Prostate gland (tissue), 2 donors: ENCODE measurements at regions not wholly inside any gene's neighbourhood (a gene's known extent, or its start where the extent isn't known, plus 50 kb on each side); places are given as distances from the start of the nearest gene placed in this dataset.

Experiments
- DNase-seq: peaks from one replicate; pipeline ENCODE4 v3.0.0-alpha.2; 2019; ENCODE audit warnings: low spot score
- H3K27ac ChIP-seq, 2 donors: fragments of 200-600 bp; sonication (generic); 2 replicates each; pipeline ENCODE4 v1.5.1; 2017 to 2019
- H3K27me3 ChIP-seq: fragments of 200-600 bp; sonication (generic); replicated peaks from 2 replicates; pipeline ENCODE4 v1.5.1; 2019; ENCODE audit not compliant: insufficient read depth
- H3K36me3 ChIP-seq, 2 donors: fragments of 200-600 bp; sonication (generic); 1 replicate in 1 of 2; 2 replicates in 1 of 2; pipeline versions ENCODE4 v1.5.1 to v1.8.1; 2017 to 2019
- H3K4me1 ChIP-seq: fragments of 200-600 bp; sonication (generic); replicated peaks from 2 replicates; pipeline ENCODE4 v1.5.1; 2019
- H3K4me3 ChIP-seq, 2 donors: fragments of 200-600 bp; sonication (generic); 2 replicates each; pipeline ENCODE4 v1.5.1; 2017 to 2019
- H3K9me3 ChIP-seq: fragments of 200-600 bp; sonication (generic); 2 replicates; pipeline ENCODE4 v1.5.1; 2017
- POLR2A ChIP-seq: fragments of 450-650 bp; IDR thresholded peaks from one replicate; pipeline ENCODE4 v1.6.1; 2016; ENCODE audit warnings: antibody characterized with exemption, mild to moderate bottlenecking
- POLR2AphosphoS5 ChIP-seq: sonication (generic); formaldehyde crosslinking; IDR thresholded peaks from one replicate; pipeline ENCODE4 v1.6.1; 2017; ENCODE audit warnings: antibody characterized with exemption
- WGBS: methylation state at CpG from one replicate; pipeline ENCODE4 v1.1.5; 2018; 5-methylcytosine and 5-hydroxymethylcytosine counted together
- intact Hi-C: fragments of 100-400 bp; cut with DNase I; formaldehyde crosslinking; loops from one replicate; pipeline ENCODE4 v1.14.2; 2022
- TF ChIP-seq, protein P1 (sequence below), 4 experiments: fragments of 200-600 bp in 2 of 4; fragments of 450-650 bp in 2 of 4; sonication (generic) in 2 of 4; IDR thresholded peaks; 1 replicate in 3 of 4; 2 replicates in 1 of 4; pipeline ENCODE4 v1.5.1; 2016 to 2019; ENCODE audit warnings: antibody characterized with exemption in 4 of 4, mild to moderate bottlenecking in 2 of 4, moderate library complexity in 2 of 4

DNA sequence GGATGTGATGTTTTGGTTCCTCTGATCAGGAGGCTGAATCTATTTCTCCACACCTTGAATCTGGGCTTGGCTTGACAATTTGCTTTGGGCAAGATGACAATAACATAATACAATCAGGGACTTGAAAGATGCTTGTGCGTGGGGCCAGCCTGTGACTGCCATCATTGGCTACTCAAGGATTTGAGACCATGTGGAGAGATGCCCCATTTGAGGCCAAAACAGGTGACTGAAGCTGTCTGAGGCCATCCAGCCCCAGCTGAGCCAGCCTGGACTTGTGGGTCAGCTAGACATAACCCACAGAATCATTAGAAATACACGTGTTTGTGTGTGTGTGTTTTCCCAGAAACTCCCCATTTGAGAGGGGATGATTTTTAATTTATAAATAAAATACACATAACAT, 421.5 kb downstream of the PTPRU start:
- TF ChIP-seq POLR2A = no peak
- no peak for TF ChIP-seq POLR2AphosphoS5
- TF ChIP-seq, protein P1, sequence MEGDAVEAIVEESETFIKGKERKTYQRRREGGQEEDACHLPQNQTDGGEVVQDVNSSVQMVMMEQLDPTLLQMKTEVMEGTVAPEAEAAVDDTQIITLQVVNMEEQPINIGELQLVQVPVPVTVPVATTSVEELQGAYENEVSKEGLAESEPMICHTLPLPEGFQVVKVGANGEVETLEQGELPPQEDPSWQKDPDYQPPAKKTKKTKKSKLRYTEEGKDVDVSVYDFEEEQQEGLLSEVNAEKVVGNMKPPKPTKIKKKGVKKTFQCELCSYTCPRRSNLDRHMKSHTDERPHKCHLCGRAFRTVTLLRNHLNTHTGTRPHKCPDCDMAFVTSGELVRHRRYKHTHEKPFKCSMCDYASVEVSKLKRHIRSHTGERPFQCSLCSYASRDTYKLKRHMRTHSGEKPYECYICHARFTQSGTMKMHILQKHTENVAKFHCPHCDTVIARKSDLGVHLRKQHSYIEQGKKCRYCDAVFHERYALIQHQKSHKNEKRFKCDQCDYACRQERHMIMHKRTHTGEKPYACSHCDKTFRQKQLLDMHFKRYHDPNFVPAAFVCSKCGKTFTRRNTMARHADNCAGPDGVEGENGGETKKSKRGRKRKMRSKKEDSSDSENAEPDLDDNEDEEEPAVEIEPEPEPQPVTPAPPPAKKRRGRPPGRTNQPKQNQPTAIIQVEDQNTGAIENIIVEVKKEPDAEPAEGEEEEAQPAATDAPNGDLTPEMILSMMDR (IDR thresholded peaks at IDR 0.05) = no peak
- H3K27me3 ChIP-seq = no peaks in the 10 kb centered on the region
- DNase-seq = no peak
- no peaks in the 10 kb centered on the region for H3K36me3 ChIP-seq
- H3K4me3 ChIP-seq = no peak overlapping the region
- 80% methylated on average over 2 of the region's 2 CpGs for WGBS
- intact Hi-C loops = no loop called here
- no peak overlapping the region for H3K27ac ChIP-seq
- no peaks in the 10 kb centered on the region for H3K9me3 ChIP-seq
- no peaks in the 10 kb centered on the region for H3K4me1 ChIP-seq

DNA sequence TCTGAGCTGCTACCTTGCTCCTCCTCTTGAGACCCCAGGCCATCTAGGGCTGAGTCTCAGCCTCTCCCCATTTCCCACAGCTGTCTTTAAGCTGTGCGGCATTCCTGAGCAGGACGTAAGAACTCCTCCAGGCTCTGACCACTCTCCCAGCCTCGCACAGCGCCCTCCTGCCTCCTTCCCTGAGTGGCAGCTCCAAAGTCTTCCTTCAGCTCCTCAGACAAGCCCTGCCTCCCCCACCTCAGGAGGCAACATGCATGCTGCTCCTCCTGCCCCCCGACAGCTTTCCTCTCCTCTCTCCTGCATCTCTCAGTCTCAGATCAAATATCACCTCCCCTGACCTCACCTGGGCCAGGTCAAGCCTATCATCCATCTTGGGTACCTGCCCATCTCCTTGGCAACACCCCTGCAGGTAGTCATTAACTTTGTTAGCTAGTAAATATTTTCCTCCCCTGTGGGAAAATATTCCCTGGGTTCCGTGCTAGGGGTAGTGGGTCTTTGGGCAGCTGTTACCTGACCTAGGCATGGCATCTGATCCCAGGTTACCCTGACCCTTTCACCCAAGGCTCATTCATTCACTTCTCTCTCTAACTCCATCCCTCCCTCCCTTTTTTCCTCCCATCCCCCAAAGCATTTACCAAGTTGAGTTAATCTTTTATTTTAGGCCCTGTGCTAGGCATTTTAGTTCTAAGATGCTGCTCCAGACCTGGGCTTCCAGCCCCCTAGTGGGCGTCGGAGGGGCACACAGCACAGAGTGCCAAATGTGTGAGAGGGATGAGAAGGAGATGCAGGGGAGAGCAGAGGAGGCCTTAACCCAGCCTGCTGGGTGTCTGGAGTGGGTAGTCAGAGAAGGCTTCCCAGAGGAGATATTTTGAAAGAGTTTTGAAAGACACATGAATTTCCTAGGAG, 419.9 kb downstream of the PTPRU start:
- no peak for DNase-seq
- no peak for TF ChIP-seq POLR2A
- TF ChIP-seq, protein P1 (IDR thresholded peaks at IDR 0.05) = no peak
- no peak for TF ChIP-seq POLR2AphosphoS5
- no peak overlapping the region for H3K27ac ChIP-seq
- intact Hi-C loops = no loop called here
- no peaks in the 10 kb centered on the region for H3K27me3 ChIP-seq
- no peaks in the 10 kb centered on the region for H3K36me3 ChIP-seq
- H3K4me1 ChIP-seq = no peaks in the 10 kb centered on the region
- WGBS = 29% methylated on average over 8 of the region's 8 CpGs
- H3K9me3 ChIP-seq = no peaks in the 10 kb centered on the region
- H3K4me3 ChIP-seq = no peak overlapping the region

GRCh38 chr1:29655145-29655544, 418.8 kb downstream of the PTPRU start:
- TF ChIP-seq POLR2A = no peak
- TF ChIP-seq POLR2AphosphoS5 = no peak
- TF ChIP-seq, protein P1 (IDR thresholded peaks at IDR 0.05) = no peak
- Histone ChIP-seq H3K36me3 (no peaks in the 10 kb centered on the region), H3K4me3 (no peak overlapping the region), H3K27ac (no peak overlapping the region), H3K27me3 (no peaks in the 10 kb centered on the region), H3K4me1 (no peaks in the 10 kb centered on the region), H3K9me3 (no peaks in the 10 kb centered on the region)
- WGBS = 78% methylated on average over 5 of the region's 5 CpGs
- intact Hi-C loops = no loop called here
- no peak for DNase-seq

GRCh38 chr1:29653886-29654450, 417.6 kb downstream of the PTPRU start:
- DNase-seq = no peak
- intact Hi-C loops = no loop called here
- no peak overlapping the region for H3K27ac ChIP-seq
- no peaks in the 10 kb centered on the region for H3K4me1 ChIP-seq
- no peak overlapping the region for H3K4me3 ChIP-seq
- TF ChIP-seq POLR2AphosphoS5 = no peak
- no peak for TF ChIP-seq POLR2A
- TF ChIP-seq, protein P1 (IDR thresholded peaks at IDR 0.05) = no peak
- no peaks in the 10 kb centered on the region for H3K36me3 ChIP-seq
- no peaks in the 10 kb centered on the region for H3K9me3 ChIP-seq
- H3K27me3 ChIP-seq = peaks cover 3% of the 10 kb centered on the region
- 67% methylated on average over 3 of the region's 3 CpGs for WGBS
